Hepatocyte (in vitro differentiated cells): ENCODE measurements at regions not wholly inside any gene's neighbourhood (a gene's known extent, or its start where the extent isn't known, plus 50 kb on each side); places are given as distances from the start of the nearest gene placed in this dataset.

Experiments used
- DNase-seq: peaks from one replicate; pipeline ENCODE4 v3.0.0-alpha.2; 2016; ENCODE audit warnings: low spot score
- H2AFZ ChIP-seq: fragments of 200-600 bp; sonication (generic); 2 replicates; pipeline ENCODE4 v1.6.0; 2016; ENCODE audit warnings: antibody characterized with exemption, mild to moderate bottlenecking
- H3K27ac ChIP-seq: fragments of 200-600 bp; sonication (generic); 2 replicates; pipeline ENCODE4 v1.5.1; 2016; ENCODE audit warnings: mild to moderate bottlenecking
- H3K27me3 ChIP-seq: fragments of 200-600 bp; sonication (generic); 2 replicates; pipeline ENCODE4 v1.6.1; 2016
- H3K36me3 ChIP-seq: fragments of 200-600 bp; sonication (generic); replicated peaks from 2 replicates; pipeline ENCODE4 v1.5.1; 2016; ENCODE audit warnings: low read depth; ENCODE audit not compliant: insufficient read depth
- H3K4me1 ChIP-seq: fragments of 200-600 bp; sonication (generic); 2 replicates; pipeline ENCODE4 v1.5.1; 2016; ENCODE audit warnings: mild to moderate bottlenecking, moderate library complexity; ENCODE audit not compliant: insufficient read depth
- H3K4me2 ChIP-seq: fragments of 200-600 bp; sonication (generic); 2 replicates; pipeline ENCODE4 v1.6.0; 2016
- H3K4me3 ChIP-seq: fragments of 200-600 bp; sonication (generic); 2 replicates; pipeline ENCODE4 v1.5.1; 2016; ENCODE audit warnings: mild to moderate bottlenecking
- H3K79me2 ChIP-seq: fragments of 200-600 bp; sonication (generic); 2 replicates; pipeline ENCODE4 v1.6.0; 2017; ENCODE audit warnings: mild to moderate bottlenecking
- H3K9me2 ChIP-seq: fragments of 200-600 bp; sonication (generic); replicated peaks from 2 replicates; pipeline ENCODE4 v1.6.0; 2017; ENCODE audit warnings: mild to moderate bottlenecking; ENCODE audit not compliant: insufficient read depth
- H3K9me3 ChIP-seq: fragments of 200-600 bp; sonication (generic); 2 replicates; pipeline ENCODE4 v1.5.1; 2016; ENCODE audit warnings: low read depth, mild to moderate bottlenecking
- H4K20me1 ChIP-seq: fragments of 200-600 bp; sonication (generic); 2 replicates; pipeline ENCODE4 v1.6.0; 2016; ENCODE audit warnings: mild to moderate bottlenecking; ENCODE audit not compliant: insufficient read depth, poor library complexity, severe bottlenecking
- EZH2 ChIP-seq: fragments of 200-600 bp; sonication (generic); IDR thresholded peaks from 2 replicates; pipeline ENCODE4 v1.6.1; 2016; ENCODE audit warnings: antibody characterized with exemption, mild to moderate bottlenecking, borderline replicate concordance
- EZH2phosphoT487 ChIP-seq: fragments of 200-600 bp; sonication (generic); IDR thresholded peaks from one replicate; pipeline ENCODE4 v1.6.1; 2018; ENCODE audit warnings: antibody characterized with exemption, mild to moderate bottlenecking, low read depth, moderate library complexity; ENCODE audit not compliant: unreplicated experiment, severe bottlenecking
- WGBS: methylation state at CpG from one replicate; pipeline ENCODE4 v1.1.6; 2016; ENCODE audit warnings: low lambda C conversion rate; ENCODE audit errors: missing lambda C conversion rate; 5-methylcytosine and 5-hydroxymethylcytosine counted together
- TF ChIP-seq, protein P1 (sequence below): fragments of 200-600 bp; sonication (generic); IDR thresholded peaks from 2 replicates; pipeline ENCODE4 v1.5.1; 2016; ENCODE audit warnings: antibody characterized with exemption, mild to moderate bottlenecking; ENCODE audit not compliant: poor library complexity

DNA sequence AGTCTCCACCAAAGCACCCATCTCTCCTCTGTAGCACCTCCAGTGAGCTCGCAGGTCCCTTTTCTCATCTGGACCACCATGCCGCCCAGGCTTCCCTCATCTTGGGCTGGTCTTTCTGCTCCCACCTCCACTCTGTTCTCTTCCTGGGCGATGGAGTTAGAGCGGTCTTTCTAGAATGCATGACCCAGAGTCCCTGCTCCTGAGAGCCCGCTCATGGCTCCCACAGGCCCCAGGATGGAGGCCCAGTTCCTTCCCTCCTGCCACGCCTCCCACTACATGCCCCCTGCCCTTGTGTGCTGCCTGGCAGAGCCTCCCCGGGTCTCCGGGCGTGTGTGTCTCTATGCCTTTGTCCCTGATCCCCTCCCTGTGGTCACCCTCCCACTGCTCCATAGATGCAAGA is 100.7 kb upstream of the RTL1 start:
- H3K9me3 ChIP-seq, result no peaks in the 10 kb centered on the region
- peaks cover 16% of the 10 kb centered on the region for H3K4me1 ChIP-seq
- H3K79me2 ChIP-seq, result no peaks in the 10 kb centered on the region
- no peak for DNase-seq
- peak overlapping the region; percentile 86 for H3K27ac ChIP-seq
- H3K27me3 ChIP-seq, result no peaks in the 10 kb centered on the region
- no peak overlapping the region for H2AFZ ChIP-seq
- H3K9me2 ChIP-seq, result no peaks in the 10 kb centered on the region
- TF ChIP-seq, protein P1, sequence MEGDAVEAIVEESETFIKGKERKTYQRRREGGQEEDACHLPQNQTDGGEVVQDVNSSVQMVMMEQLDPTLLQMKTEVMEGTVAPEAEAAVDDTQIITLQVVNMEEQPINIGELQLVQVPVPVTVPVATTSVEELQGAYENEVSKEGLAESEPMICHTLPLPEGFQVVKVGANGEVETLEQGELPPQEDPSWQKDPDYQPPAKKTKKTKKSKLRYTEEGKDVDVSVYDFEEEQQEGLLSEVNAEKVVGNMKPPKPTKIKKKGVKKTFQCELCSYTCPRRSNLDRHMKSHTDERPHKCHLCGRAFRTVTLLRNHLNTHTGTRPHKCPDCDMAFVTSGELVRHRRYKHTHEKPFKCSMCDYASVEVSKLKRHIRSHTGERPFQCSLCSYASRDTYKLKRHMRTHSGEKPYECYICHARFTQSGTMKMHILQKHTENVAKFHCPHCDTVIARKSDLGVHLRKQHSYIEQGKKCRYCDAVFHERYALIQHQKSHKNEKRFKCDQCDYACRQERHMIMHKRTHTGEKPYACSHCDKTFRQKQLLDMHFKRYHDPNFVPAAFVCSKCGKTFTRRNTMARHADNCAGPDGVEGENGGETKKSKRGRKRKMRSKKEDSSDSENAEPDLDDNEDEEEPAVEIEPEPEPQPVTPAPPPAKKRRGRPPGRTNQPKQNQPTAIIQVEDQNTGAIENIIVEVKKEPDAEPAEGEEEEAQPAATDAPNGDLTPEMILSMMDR, result no peak
- TF ChIP-seq EZH2phosphoT487 (no peak), EZH2 (no peak)
- H3K4me2 ChIP-seq, result no peak overlapping the region
- WGBS, result 88% methylated on average over 9 of the region's 9 CpGs
- no peaks in the 10 kb centered on the region for H3K36me3 ChIP-seq
- H4K20me1 ChIP-seq, result no peaks in the 10 kb centered on the region
- no peak overlapping the region for H3K4me3 ChIP-seq

DNA sequence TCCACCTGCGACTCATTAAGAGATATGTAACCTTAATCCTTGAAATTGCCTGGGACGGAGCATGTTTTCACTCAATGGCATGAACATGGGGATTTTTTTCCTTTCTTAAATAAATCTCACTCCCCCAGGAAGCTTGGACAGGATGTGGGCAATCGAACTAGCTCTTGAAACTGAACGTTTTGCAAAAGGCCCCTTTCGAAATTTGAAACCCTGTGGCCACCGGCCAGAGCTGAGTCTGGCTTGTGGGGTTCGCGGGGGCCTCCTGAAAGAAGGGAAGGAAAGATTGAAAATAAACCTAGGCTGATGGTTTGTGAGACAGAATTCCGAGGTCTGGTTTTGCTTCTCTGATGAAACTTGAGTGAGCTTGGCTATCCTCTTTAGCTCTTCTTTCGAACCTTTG is 101.4 kb upstream of the RTL1 start:
- H3K4me3 ChIP-seq, result no peak overlapping the region
- no peaks in the 10 kb centered on the region for H3K9me2 ChIP-seq
- H3K79me2 ChIP-seq, result no peaks in the 10 kb centered on the region
- no peaks in the 10 kb centered on the region for H3K9me3 ChIP-seq
- TF ChIP-seq EZH2 (no peak), EZH2phosphoT487 (no peak)
- TF ChIP-seq, protein P1, result no peak
- H4K20me1 ChIP-seq, result no peaks in the 10 kb centered on the region
- H2AFZ ChIP-seq, result no peak overlapping the region
- H3K27me3 ChIP-seq, result no peaks in the 10 kb centered on the region
- H3K36me3 ChIP-seq, result no peaks in the 10 kb centered on the region
- WGBS, result 47% methylated on average over 10 of the region's 10 CpGs
- H3K4me2 ChIP-seq, result peak overlapping the region; percentile 34
- H3K27ac ChIP-seq, result peak overlapping the region; percentile 86
- H3K4me1 ChIP-seq, result peaks cover 16% of the 10 kb centered on the region
- DNase-seq, result peak; percentile 43

DNA sequence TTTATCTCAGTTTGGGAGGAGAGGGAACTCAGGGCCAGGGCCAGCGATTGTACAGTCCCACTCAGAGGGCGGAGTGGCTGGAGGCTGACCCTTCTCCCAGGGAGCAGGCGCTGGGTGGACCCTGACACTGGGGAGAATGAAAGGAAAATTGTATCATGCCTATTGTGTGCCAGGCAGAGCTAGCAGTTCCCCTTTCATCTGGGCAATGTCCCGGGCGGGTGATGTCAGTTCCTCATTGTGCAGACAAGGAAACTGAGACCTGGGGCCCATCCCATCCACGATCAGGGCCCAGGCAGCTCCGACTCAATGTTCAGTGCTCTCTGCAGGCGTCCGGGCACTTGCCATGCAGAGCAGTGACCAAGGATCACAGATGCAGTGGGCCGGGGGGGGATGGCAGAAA is 101.9 kb upstream of the RTL1 start:
- H3K9me3 ChIP-seq, result no peaks in the 10 kb centered on the region
- H3K27me3 ChIP-seq, result no peaks in the 10 kb centered on the region
- H4K20me1 ChIP-seq, result no peaks in the 10 kb centered on the region
- H3K27ac ChIP-seq, result peak overlapping the region; percentile 86
- WGBS, result 92% methylated on average over 10 of the region's 10 CpGs
- H3K36me3 ChIP-seq, result no peaks in the 10 kb centered on the region
- no peaks in the 10 kb centered on the region for H3K9me2 ChIP-seq
- no peaks in the 10 kb centered on the region for H3K79me2 ChIP-seq
- TF ChIP-seq, protein P1, result no peak
- TF ChIP-seq EZH2 (no peak), EZH2phosphoT487 (no peak)
- no peak overlapping the region for H2AFZ ChIP-seq
- H3K4me1 ChIP-seq, result peaks cover 16% of the 10 kb centered on the region
- peak overlapping the region; percentile 34 for H3K4me2 ChIP-seq
- no peak overlapping the region for H3K4me3 ChIP-seq
- no peak for DNase-seq

DNA sequence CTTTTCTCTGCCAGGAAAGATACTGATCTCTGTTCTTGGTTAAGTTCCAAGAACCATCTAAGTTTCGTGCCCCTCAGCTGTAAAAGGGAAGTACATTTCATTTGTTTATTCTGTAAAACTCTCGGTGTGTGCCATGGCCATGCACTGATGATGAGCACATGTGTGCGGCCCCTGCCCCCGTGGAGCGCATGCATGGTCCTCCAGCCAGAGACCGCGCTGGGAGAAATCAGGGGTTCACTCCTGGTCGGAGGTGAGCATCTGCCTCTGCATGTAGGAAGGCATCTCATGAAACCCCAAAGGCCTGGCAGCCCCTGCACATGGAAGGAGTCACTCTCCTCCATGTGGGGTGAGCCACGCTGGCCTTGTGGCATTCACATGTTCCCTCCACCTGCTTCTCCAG is 102.5 kb upstream of the RTL1 start:
- no peaks in the 10 kb centered on the region for H3K9me3 ChIP-seq
- H2AFZ ChIP-seq, result no peak overlapping the region
- TF ChIP-seq EZH2phosphoT487 (no peak), EZH2 (no peak)
- TF ChIP-seq, protein P1, result no peak
- no peaks in the 10 kb centered on the region for H3K36me3 ChIP-seq
- H3K4me2 ChIP-seq, result no peak overlapping the region
- H3K4me1 ChIP-seq, result peaks cover 16% of the 10 kb centered on the region
- H3K79me2 ChIP-seq, result no peaks in the 10 kb centered on the region
- no peaks in the 10 kb centered on the region for H4K20me1 ChIP-seq
- H3K27me3 ChIP-seq, result no peaks in the 10 kb centered on the region
- H3K27ac ChIP-seq, result peak overlapping the region; percentile 86
- DNase-seq, result no peak
- no peaks in the 10 kb centered on the region for H3K9me2 ChIP-seq
- WGBS, result 77% methylated on average over 9 of the region's 9 CpGs
- no peak overlapping the region for H3K4me3 ChIP-seq
